CD4-positive, alpha-beta T cell (primary cell): ENCODE measurements at regions not wholly inside any gene's neighbourhood (a gene's known extent, or its start where the extent isn't known, plus 50 kb on each side); places are given as distances from the start of the nearest gene placed in this dataset.

Experiments
- ATAC-seq: fragments of 200-7000 bp; cut with Tn5 transposase; one replicate; pipeline ENCODE4 v1.10.0; 2022; ENCODE audit warnings: mild to moderate bottlenecking; ENCODE audit not compliant: poor library complexity
- CTCF ChIA-PET: fragments of 350-600 bp; sonication (Branson Sonifier 250); formaldehyde crosslinking; loops from one replicate; lab custom pipeline; 2021; ENCODE audit warnings: antibody characterized with exemption, inconsistent platforms; lab: Charles Lee
- POLR2A ChIA-PET: fragments of 350-600 bp; sonication (Branson Sonifier 250); formaldehyde crosslinking; loops from one replicate; lab custom pipeline; 2021; ENCODE audit warnings: antibody characterized with exemption, inconsistent platforms; lab: Charles Lee
- DNase-seq, 14 experiments: peaks; one replicate each; pipeline ENCODE4 v3.0.0-alpha.2; 2013 to 2020; ENCODE audit warnings: mixed read lengths in 2 of 14
- H3K27ac ChIP-seq, 2 donors: one replicate each; pipeline versions ENCODE4 v1.5.1 to v1.7.0; 2013; ENCODE audit warnings: low read length in 2 of 2, low read depth in 1 of 2, mild to moderate bottlenecking in 1 of 2
- H3K27me3 ChIP-seq, 2 experiments: 1 replicate in 1 of 2; 2 replicates in 1 of 2; pipeline versions ENCODE4 v1.6.1 to v1.7.0; 2013; ENCODE audit warnings: low read length in 2 of 2, control low read depth in 1 of 2, mild to moderate bottlenecking in 1 of 2, moderate library complexity in 1 of 2; ENCODE audit not compliant: insufficient read depth in 2 of 2, control insufficient read depth in 1 of 2
- H3K36me3 ChIP-seq: one replicate; pipeline ENCODE4 v1.6.1; 2013; ENCODE audit warnings: low read length, control low read depth; ENCODE audit not compliant: insufficient read depth
- H3K4me1 ChIP-seq: one replicate; pipeline ENCODE4 v1.6.1; 2013; ENCODE audit warnings: low read length, control low read depth; ENCODE audit not compliant: insufficient read depth
- H3K4me3 ChIP-seq: one replicate; pipeline ENCODE4 v1.5.1; 2013; ENCODE audit warnings: mild to moderate bottlenecking, low read length, moderate library complexity
- H3K9me3 ChIP-seq, 2 experiments: 1 replicate in 1 of 2; 2 replicates in 1 of 2; pipeline versions ENCODE4 v1.6.1 to v1.7.0; 2013; ENCODE audit warnings: low read length in 2 of 2, mild to moderate bottlenecking in 2 of 2, control low read depth in 1 of 2, moderate library complexity in 1 of 2; ENCODE audit not compliant: control insufficient read depth in 1 of 2, insufficient read depth in 1 of 2
- H3K27ac Mint-ChIP-seq: one replicate; pipeline ENCODE4 v1.8.0; 2020; ENCODE audit warnings: mixed read lengths
- H3K27me3 Mint-ChIP-seq: one replicate; pipeline ENCODE4 v1.8.0; 2021; ENCODE audit warnings: mixed read lengths
- H3K36me3 Mint-ChIP-seq: one replicate; pipeline ENCODE4 v1.8.0; 2021; ENCODE audit warnings: low read depth, mixed read lengths
- H3K4me1 Mint-ChIP-seq: one replicate; pipeline ENCODE4 v1.8.0; 2021; ENCODE audit warnings: low read depth, mixed read lengths
- H3K4me3 Mint-ChIP-seq: one replicate; pipeline ENCODE4 v1.8.0; 2020; ENCODE audit warnings: mild to moderate bottlenecking, mixed read lengths
- H3K9me3 Mint-ChIP-seq: one replicate; pipeline ENCODE4 v1.8.0; 2020; ENCODE audit warnings: mixed read lengths
- intact Hi-C, 2 experiments: fragments of 100-400 bp; cut with DNase I in 1 of 2; cut with micrococcal nuclease in 1 of 2; formaldehyde crosslinking; loops; one replicate each; pipeline versions ENCODE4 v1.15.1 to v1.9.0; 2023 to 2025; cut with DNase I, micrococcal nuclease
- TF ChIP-seq, protein P1 (sequence below): fragments of 200-600 bp; IDR thresholded peaks from one replicate; pipeline ENCODE4 v1.8.0; 2022; ENCODE audit warnings: antibody characterized with exemption, mild to moderate bottlenecking

DNA sequence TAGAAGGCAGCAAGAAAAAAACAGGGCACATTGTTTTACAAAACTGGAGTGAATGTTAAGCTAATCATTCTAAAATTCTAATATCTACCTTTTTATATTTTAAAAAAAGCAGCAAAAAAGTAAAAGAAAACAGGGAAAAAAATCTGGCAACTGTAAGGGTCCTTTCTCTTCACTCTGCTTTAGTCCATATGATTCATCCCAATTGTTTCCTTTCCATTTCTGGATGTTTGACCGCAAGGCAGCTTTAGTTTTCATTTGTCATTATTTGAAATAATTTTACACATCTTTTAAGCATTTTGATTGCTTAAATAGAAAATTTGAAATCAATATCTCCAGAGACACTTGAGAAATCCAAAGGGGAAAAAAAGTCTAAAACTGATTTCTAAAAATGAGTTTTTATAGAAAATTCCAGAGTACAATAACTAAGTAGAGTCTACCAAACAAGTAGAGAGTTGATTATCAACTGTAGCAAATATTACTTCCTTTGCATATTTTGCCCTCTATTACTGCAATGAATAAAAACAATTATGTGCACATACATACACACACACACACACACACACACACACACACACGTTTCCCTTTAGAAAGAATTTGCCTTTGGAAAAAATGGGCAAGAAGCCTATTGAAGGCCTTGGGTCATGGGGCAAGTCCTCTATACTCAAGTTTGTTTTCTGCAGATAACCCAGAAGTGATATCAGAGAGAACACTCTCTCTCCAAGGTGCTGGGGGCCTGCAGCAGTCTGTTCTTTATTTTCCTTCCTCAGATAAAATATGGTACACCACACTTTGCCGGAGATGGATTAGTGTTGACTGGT, 259.7 kb downstream of the HACE1 start:
- Mint-ChIP-seq H3K4me3 (no peak overlapping the region), H3K36me3 (no peaks in the 10 kb centered on the region), H3K27ac (no peak overlapping the region), H3K27me3 (peaks cover 7% of the 10 kb centered on the region), H3K4me1 (no peaks in the 10 kb centered on the region), H3K9me3 (no peaks in the 10 kb centered on the region)
- Histone ChIP-seq H3K36me3 (no peaks in the 10 kb centered on the region), H3K9me3 (no peaks in the 10 kb centered on the region), H3K4me1 (no peaks in the 10 kb centered on the region), H3K4me3 (no peak overlapping the region), H3K27me3 (no peaks in the 10 kb centered on the region), H3K27ac (no peak overlapping the region)
- DNase-seq (no peak), ATAC-seq (no peak)
- CTCF ChIA-PET, result no interaction called here
- intact Hi-C loops, result no loop called here
- TF ChIP-seq, protein P1, sequence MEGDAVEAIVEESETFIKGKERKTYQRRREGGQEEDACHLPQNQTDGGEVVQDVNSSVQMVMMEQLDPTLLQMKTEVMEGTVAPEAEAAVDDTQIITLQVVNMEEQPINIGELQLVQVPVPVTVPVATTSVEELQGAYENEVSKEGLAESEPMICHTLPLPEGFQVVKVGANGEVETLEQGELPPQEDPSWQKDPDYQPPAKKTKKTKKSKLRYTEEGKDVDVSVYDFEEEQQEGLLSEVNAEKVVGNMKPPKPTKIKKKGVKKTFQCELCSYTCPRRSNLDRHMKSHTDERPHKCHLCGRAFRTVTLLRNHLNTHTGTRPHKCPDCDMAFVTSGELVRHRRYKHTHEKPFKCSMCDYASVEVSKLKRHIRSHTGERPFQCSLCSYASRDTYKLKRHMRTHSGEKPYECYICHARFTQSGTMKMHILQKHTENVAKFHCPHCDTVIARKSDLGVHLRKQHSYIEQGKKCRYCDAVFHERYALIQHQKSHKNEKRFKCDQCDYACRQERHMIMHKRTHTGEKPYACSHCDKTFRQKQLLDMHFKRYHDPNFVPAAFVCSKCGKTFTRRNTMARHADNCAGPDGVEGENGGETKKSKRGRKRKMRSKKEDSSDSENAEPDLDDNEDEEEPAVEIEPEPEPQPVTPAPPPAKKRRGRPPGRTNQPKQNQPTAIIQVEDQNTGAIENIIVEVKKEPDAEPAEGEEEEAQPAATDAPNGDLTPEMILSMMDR, result no peak
- POLR2A ChIA-PET, result no interaction called here

DNA sequence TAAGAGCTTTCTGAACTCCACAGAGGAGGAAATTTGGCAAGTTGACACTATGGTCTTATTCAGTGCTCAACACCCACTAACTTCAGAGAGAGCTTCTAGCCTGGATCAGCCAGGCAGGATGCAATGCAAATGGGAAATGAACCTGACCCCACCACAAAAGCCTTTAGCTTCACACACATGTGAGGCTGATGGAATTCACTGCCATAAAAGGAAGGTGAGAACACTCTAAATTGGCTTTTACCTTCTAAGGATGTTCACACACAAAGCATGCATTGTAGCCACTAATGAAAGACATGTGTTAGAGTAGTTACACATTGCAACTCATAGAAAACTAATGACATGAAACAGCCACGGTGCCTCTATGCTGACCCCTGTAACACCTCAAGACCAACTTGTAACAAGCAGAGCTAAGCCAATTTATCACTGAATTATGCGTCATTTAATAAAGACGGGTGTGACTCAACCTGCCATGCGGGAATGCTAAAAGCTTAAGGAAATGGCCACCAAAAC, 262.1 kb downstream of the HACE1 start:
- H3K36me3 Mint-ChIP-seq, result no peaks in the 10 kb centered on the region
- H3K4me3 Mint-ChIP-seq, result no peak overlapping the region
- no peaks in the 10 kb centered on the region for H3K9me3 Mint-ChIP-seq
- Histone ChIP-seq H3K9me3 (no peaks in the 10 kb centered on the region), H3K36me3 (no peaks in the 10 kb centered on the region), H3K27ac (no peak overlapping the region), H3K4me1 (no peaks in the 10 kb centered on the region), H3K27me3 (peaks cover 0 to 3% of the 10 kb centered on the region in 2 experiments), H3K4me3 (no peak overlapping the region)
- TF ChIP-seq, protein P1, result no peak
- no peak overlapping the region for H3K27ac Mint-ChIP-seq
- POLR2A ChIA-PET, result no interaction called here
- CTCF ChIA-PET, result interaction anchor here (0.6 kb wide), 1 partner anchor 15 kb away, joined by 3 read pairs; no protein-coding TSS in a partner anchor
- ATAC-seq (no peak), DNase-seq (no peak)
- H3K4me1 Mint-ChIP-seq, result no peaks in the 10 kb centered on the region
- peaks cover 7% of the 10 kb centered on the region for H3K27me3 Mint-ChIP-seq
- intact Hi-C loops, result no loop called here

DNA sequence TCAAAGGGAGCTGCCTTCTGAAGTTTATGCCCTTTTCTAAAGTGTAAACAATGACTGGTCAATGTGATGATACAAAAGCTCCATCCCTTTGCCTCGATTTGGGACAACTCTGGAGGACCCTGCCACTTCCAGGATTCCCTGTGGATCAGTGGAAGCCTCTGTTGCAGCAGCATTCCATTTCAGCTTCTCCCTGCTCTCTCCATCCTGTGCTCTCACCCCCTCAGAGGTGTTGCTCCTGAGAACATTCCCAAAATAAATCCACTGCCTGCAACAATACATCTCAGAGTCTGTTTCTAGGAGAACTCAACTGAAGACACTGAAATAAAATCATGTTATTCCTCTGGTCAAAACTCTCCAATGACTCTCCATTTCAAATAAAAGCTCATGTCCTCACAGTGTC, 263.6 kb downstream of the HACE1 start:
- Histone ChIP-seq H3K9me3 (no peaks in the 10 kb centered on the region), H3K4me3 (no peak overlapping the region), H3K36me3 (no peaks in the 10 kb centered on the region), H3K4me1 (no peaks in the 10 kb centered on the region), H3K27ac (no peak overlapping the region), H3K27me3 (peaks cover 0 to 3% of the 10 kb centered on the region in 2 experiments)
- POLR2A ChIA-PET, result no interaction called here
- H3K36me3 Mint-ChIP-seq, result no peaks in the 10 kb centered on the region
- no peaks in the 10 kb centered on the region for H3K9me3 Mint-ChIP-seq
- peaks cover 7% of the 10 kb centered on the region for H3K27me3 Mint-ChIP-seq
- TF ChIP-seq, protein P1, result no peak
- CTCF ChIA-PET, result no interaction called here
- H3K27ac Mint-ChIP-seq, result no peak overlapping the region
- DNase-seq, result no peak
- intact Hi-C loops, result no loop called here
- no peak overlapping the region for H3K4me3 Mint-ChIP-seq
- ATAC-seq, result no peak
- no peaks in the 10 kb centered on the region for H3K4me1 Mint-ChIP-seq
